K562 (cell line): ENCODE measurements at regions not wholly inside any gene's neighbourhood (a gene's known extent, or its start where the extent isn't known, plus 50 kb on each side); places are given as distances from the start of the nearest gene placed in this dataset.
A peak's percentile ranks its signal among the peaks of the same experiment; 100 is the strongest.

Experiments used
- HDAC2 ChIP-seq: fragments of 450-650 bp; IDR thresholded peaks from 2 replicates; pipeline ENCODE4 v1.6.1; 2016; ENCODE audit warnings: mild to moderate bottlenecking
- KDM5B ChIP-seq: fragments of 200-600 bp; sonication (generic); IDR thresholded peaks from 2 replicates; pipeline ENCODE4 v1.6.1; 2012; ENCODE audit warnings: low read depth, mild to moderate bottlenecking, moderate library complexity, low read length, control low read depth, inconsistent platforms; ENCODE audit not compliant: insufficient replicate concordance
- MYNN ChIP-seq, 2 experiments: sonication (generic); formaldehyde crosslinking in 1 of 2; IDR thresholded peaks; 2 replicates each; pipeline versions ENCODE4 v1.5.0 to v1.6.1; 2016 to 2020; ENCODE audit warnings: antibody characterized with exemption in 1 of 2, missing genetic modification reagents in 1 of 2
- RAD21 ChIP-seq, 2 experiments: fragments of 250-450 bp in 1 of 2; fragments of 450-650 bp in 1 of 2; sonication (Bioruptor Pico) in 1 of 2; formaldehyde crosslinking in 1 of 2; IDR thresholded peaks in 1 of 2; conservative IDR thresholded peaks in 1 of 2; 2 replicates each; pipeline versions ENCODE4 v1.4.0 to v1.8.0; 2020 to 2022; ENCODE audit warnings: mild to moderate bottlenecking in 2 of 2, moderate library complexity in 1 of 2
- SMARCA5 ChIP-seq: fragments of 450-650 bp; IDR thresholded peaks from 2 replicates; pipeline ENCODE4 v1.6.1; 2016
- ZNF121 ChIP-seq: sonication (generic); formaldehyde crosslinking; conservative IDR thresholded peaks from 2 replicates; pipeline ENCODE4 v1.8.0; 2022; ENCODE audit warnings: missing genetic modification reagents
- TF ChIP-seq, protein P1 (sequence below): sonication (generic); formaldehyde crosslinking; IDR thresholded peaks from 2 replicates; pipeline ENCODE4 v1.9.0; 2022; ENCODE audit warnings: mild to moderate bottlenecking, missing genetic modification reagents
- TF ChIP-seq, protein P2 (sequence below): fragments of 250-450 bp; sonication (Bioruptor Pico); IDR thresholded peaks from 2 replicates; pipeline ENCODE4 v1.8.0; 2021; ENCODE audit warnings: moderate library complexity, mild to moderate bottlenecking, inconsistent platforms

DNA sequence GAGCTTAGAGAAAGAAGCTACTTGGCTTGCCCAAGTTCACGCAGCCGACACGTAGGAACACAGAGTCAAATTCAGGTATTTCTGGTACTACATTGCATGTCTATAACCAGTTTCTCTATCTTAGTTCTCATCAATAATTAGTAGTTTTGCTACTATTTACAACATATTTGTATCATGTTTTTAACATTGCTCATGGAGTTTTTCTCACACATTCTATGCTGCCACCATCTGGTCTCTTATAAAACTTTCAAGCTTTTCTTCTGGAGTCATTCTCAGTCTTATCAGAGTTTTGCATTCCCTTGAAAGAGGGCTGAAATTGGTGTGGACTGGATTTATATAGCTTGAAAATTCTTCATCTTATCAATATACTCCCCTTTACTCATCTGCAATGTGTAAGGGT, 118.8 kb upstream of the PALMD start:
- TF ChIP-seq MYNN (IDR thresholded peaks at IDR 0.05) (no peak), MYNN (CRISPR knock-in tag; IDR thresholded peaks at IDR 0.05) (no peak), RAD21 (CRISPR knock-in tag; conservative IDR thresholded peaks at IDR 0.05 in 1 of 2, IDR thresholded peaks at IDR 0.05 in 1 of 2) (peak; percentile 64 to 71), KDM5B (no peak), SMARCA5 (no peak), ZNF121 (CRISPR knock-in tag) (no peak), HDAC2 (no peak)
- TF ChIP-seq, protein P1, sequence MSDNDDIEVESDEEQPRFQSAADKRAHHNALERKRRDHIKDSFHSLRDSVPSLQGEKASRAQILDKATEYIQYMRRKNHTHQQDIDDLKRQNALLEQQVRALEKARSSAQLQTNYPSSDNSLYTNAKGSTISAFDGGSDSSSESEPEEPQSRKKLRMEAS (CRISPR knock-in tag): no peak
- TF ChIP-seq, protein P2, sequence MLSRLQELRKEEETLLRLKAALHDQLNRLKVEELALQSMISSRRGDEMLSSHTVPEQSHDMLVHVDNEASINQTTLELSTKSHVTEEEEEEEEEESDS (CRISPR knock-in tag): no peak
